Type B pancreatic cell (in vitro differentiated cells): ENCODE measurements at regions not wholly inside any gene's neighbourhood (a gene's known extent, or its start where the extent isn't known, plus 50 kb on each side); places are given as distances from the start of the nearest gene placed in this dataset.

ENCODE experiments used
- DNase-seq: peaks from one replicate; pipeline ENCODE4 v3.0.0; 2021; ENCODE audit warnings: mixed read lengths; ENCODE audit not compliant: unreplicated experiment; ENCODE audit errors: extremely low spot score
- H3K27ac Mint-ChIP-seq: 2 replicates; pipeline ENCODE4 v1.8.0; 2021; ENCODE audit warnings: mild to moderate bottlenecking, mixed read lengths
- H3K27me3 Mint-ChIP-seq: 2 replicates; pipeline ENCODE4 v1.8.0; 2021; ENCODE audit warnings: mixed read lengths
- H3K36me3 Mint-ChIP-seq: 2 replicates; pipeline ENCODE4 v1.8.0; 2021; ENCODE audit warnings: mixed read lengths
- H3K4me1 Mint-ChIP-seq: one replicate; pipeline ENCODE4 v1.8.0; 2021; ENCODE audit warnings: mixed read lengths; ENCODE audit not compliant: unreplicated experiment
- H3K4me3 Mint-ChIP-seq: 2 replicates; pipeline ENCODE4 v1.8.0; 2021; ENCODE audit warnings: mild to moderate bottlenecking, mixed read lengths
- H3K9me3 Mint-ChIP-seq: 2 replicates; pipeline ENCODE4 v1.8.0; 2021; ENCODE audit warnings: mixed read lengths
- TF ChIP-seq, protein P1 (sequence below): fragments of 200-600 bp; sonication (generic); conservative IDR thresholded peaks from 2 replicates; pipeline ENCODE4 v1.5.0; 2021; ENCODE audit warnings: antibody characterized with exemption, mild to moderate bottlenecking

DNA sequence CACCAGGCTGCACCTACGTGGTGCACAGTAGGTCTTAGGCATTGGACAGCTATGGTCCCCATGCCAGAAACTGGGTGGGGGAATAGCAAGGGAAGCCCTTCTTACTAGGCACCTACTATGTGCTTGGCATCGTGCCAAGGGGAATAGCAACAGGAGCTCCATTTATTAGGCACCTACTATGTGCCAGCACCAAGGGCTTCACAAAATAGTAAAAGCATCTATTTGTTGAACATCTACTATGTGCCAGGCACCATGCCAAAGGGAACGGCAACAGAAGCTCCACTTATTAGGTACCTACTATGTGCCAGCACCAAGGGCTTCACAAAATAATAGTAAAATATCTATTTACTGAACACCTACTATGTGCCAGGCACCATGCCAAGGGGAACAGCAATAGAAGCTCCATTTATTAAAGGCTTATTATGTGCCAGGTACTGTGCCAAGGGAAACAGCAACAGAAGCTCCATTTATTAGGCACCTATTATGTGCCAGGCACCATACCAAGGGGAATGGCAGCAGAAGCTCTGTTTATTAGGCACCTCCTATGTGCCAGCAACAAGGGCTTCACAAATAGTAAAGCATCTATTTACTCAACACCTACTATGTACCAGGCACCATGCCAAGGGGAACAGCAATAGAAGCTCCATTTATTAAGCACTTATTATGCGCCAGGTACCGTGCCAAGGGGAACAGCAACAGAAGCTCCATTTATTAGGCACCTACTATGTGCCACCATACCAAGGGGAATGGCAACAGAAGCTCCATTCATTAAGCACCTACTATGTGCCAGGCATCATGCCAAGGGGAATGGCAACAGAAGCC, 108.5 kb downstream of the PTPRS start:
- H3K36me3 Mint-ChIP-seq, result peaks cover 14% of the 10 kb centered on the region
- no peak for DNase-seq
- no peaks in the 10 kb centered on the region for H3K9me3 Mint-ChIP-seq
- TF ChIP-seq, protein P1, sequence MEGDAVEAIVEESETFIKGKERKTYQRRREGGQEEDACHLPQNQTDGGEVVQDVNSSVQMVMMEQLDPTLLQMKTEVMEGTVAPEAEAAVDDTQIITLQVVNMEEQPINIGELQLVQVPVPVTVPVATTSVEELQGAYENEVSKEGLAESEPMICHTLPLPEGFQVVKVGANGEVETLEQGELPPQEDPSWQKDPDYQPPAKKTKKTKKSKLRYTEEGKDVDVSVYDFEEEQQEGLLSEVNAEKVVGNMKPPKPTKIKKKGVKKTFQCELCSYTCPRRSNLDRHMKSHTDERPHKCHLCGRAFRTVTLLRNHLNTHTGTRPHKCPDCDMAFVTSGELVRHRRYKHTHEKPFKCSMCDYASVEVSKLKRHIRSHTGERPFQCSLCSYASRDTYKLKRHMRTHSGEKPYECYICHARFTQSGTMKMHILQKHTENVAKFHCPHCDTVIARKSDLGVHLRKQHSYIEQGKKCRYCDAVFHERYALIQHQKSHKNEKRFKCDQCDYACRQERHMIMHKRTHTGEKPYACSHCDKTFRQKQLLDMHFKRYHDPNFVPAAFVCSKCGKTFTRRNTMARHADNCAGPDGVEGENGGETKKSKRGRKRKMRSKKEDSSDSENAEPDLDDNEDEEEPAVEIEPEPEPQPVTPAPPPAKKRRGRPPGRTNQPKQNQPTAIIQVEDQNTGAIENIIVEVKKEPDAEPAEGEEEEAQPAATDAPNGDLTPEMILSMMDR, result no peak
- H3K27me3 Mint-ChIP-seq, result no peaks in the 10 kb centered on the region
- H3K4me1 Mint-ChIP-seq, result no peaks in the 10 kb centered on the region
- H3K27ac Mint-ChIP-seq, result no peak overlapping the region
- H3K4me3 Mint-ChIP-seq, result no peak overlapping the region

DNA sequence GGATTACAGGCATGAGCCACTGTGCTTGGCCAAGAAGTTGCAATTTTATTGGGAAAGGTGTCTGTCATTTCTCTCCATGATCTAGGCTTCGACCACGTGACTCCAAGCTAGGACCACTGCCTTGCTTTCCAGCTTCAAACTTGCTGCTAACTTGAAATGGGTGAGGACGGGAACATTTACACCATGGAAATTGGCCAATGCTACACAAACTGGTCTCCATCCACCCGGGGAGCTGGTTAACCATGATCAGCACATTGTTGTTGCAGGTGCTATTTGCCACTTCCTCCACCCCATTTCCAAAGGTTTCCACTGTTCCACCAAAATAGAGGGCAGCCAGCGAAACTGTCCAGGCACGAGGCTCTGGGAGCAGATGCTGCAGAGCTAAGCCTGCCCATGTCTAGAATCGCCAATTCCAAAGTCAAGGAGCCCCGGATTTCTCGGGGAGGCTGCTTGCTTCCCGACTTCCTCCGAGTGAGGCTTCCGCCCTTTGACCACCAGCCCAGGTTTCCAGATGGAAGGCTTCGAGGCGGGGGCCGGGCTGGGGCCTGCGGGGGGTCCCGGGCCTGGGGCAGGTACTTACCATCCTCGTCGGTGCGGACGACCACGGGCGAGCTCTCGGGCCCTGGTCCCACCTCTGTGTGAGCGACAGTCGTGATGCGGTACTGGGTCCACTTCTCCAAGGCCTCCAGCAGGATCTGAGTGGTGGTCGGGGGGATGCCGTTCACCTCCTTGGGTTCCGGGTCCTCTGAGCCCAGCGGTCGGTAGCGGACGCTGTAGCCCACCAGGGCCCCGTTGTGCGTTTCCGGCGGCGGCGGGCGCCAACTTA, 109.7 kb downstream of the PTPRS start:
- H3K4me3 Mint-ChIP-seq, result no peak overlapping the region
- no peak for DNase-seq
- no peaks in the 10 kb centered on the region for H3K27me3 Mint-ChIP-seq
- TF ChIP-seq, protein P1, result no peak
- H3K36me3 Mint-ChIP-seq, result peaks cover 6% of the 10 kb centered on the region
- H3K4me1 Mint-ChIP-seq, result no peaks in the 10 kb centered on the region
- H3K27ac Mint-ChIP-seq, result no peak overlapping the region
- H3K9me3 Mint-ChIP-seq, result no peaks in the 10 kb centered on the region

DNA sequence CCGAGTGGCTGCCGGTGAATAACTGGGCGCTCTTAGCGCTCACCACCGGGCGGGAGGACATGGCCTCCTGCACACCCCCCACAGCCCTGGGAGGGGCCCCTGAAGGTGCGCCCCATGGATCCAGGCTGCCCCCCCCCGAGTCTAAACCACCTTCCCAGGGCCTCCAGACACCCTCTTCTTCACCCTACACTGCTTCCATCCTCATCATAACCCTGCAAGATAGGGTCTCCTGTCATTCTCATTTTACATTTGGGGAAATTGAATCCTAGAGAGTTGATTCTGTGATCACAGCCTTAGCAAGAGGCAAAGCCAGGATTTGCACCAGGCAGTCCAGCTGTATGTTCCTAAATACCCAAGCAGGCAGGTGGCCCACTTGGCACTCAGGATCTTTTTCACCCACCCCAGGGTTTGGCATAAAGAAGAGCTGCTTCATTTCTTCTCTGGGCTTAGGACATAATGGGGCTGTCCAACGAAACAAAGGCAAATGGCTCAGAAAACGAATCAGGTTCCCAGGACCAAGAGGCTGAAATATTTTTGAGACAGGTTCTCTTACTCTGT, 110.8 kb downstream of the PTPRS start:
- H3K36me3 Mint-ChIP-seq, result peaks cover 6% of the 10 kb centered on the region
- H3K4me1 Mint-ChIP-seq, result no peaks in the 10 kb centered on the region
- TF ChIP-seq, protein P1, result no peak
- no peak overlapping the region for H3K4me3 Mint-ChIP-seq
- no peaks in the 10 kb centered on the region for H3K9me3 Mint-ChIP-seq
- H3K27ac Mint-ChIP-seq, result peak overlapping the region; percentile 44
- DNase-seq, result no peak
- H3K27me3 Mint-ChIP-seq, result no peaks in the 10 kb centered on the region

DNA sequence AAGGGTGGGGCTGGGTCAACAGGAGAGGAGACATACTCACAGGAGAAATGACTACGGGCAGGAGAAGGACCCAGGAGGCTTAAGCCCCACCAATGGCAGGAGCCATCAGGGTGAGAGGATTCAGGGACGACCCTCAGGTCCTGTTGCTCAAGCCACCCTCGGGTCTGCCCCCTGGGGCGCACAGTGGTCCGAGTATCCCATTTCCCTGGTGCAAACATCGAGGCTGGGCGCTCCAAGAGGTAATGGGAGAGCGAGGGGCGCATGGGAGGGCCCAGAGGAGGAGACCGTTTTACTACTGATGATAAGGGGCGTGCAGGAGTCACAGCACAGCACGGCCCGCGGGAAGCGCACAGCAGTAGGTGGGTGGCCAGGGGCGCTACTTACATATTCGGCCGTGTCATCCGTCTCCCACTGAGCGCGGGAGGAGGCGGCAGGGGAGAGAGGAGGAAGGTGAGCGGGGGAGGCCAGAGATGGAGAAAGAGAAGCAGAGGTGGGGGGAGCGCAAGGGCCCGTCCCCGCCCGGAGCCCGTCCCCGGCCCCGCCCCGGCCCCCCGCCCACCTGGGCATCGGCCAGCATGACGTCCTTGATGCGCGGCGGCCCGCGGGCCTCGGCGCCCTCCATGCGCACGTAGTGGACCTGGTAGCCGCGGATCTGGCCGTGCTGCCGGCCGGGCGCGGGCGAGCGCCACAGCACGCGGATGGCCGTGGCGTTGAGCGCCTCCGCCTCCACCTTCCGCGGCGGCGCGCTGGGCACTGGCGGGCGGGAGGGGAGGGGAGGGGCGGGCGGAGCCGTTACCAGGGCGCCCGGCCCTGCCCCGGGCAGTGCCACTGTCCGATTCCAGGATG, 111.5 kb downstream of the PTPRS start:
- Mint-ChIP-seq H3K27me3 (no peaks in the 10 kb centered on the region), H3K4me1 (no peaks in the 10 kb centered on the region), H3K4me3 (no peak overlapping the region), H3K36me3 (peaks cover 9% of the 10 kb centered on the region), H3K9me3 (no peaks in the 10 kb centered on the region), H3K27ac (no peak overlapping the region)
- TF ChIP-seq, protein P1, result no peak
- DNase-seq, result no peak

DNA sequence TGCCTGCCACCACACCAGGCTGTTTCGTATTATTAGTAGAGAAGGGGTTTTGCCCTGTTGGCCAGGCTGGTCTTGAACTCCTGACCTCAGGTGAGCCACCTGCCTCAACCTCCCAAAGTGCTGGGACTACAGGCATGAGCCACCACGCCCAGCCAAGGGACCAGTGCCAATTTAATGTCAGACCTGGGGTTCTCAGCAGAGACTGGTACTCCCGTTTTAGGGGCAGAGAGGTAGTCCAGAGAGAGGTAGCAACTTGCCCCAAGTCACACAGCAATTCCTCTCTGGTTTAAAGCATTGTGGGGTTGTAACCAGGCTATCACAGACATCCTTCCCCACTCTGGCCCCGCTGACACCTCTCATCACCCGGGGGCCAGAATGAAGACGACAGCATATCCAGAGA, 112.1 kb downstream of the PTPRS start:
- Mint-ChIP-seq H3K36me3 (peaks cover 9% of the 10 kb centered on the region), H3K9me3 (no peaks in the 10 kb centered on the region), H3K4me1 (no peaks in the 10 kb centered on the region), H3K27me3 (no peaks in the 10 kb centered on the region), H3K4me3 (no peak overlapping the region), H3K27ac (no peak overlapping the region)
- TF ChIP-seq, protein P1, result no peak
- no peak for DNase-seq
